ENCODE measurements at regions not wholly inside any gene's neighbourhood (a gene's known extent, or its start where the extent isn't known, plus 50 kb on each side); places are given as distances from the start of the nearest gene placed in this dataset.

GRCh38 chr5:152673601-152674000, 268.5 kb upstream of the NMUR2 start:
- no peak for TF ChIP-seq CTCF (IDR thresholded peaks at IDR 0.05)
- no CpG with 5 or more reads among the region's 1 CpG for WGBS (ENCODE audit: insufficient coverage)
- no peaks in the 10 kb centered on the region for H3K36me3 Mint-ChIP-seq
- H3K4me3 ChIP-seq (replicated peaks in 1 of 3; ENCODE audit: low read depth in 2 of 3, low read length in 3 of 3), result no peak overlapping the region
- no peaks in the 10 kb centered on the region for H3K79me2 ChIP-seq (ENCODE audit: insufficient read depth, low read length)
- no peaks in the 10 kb centered on the region for H3K27me3 ChIP-seq (ENCODE audit: control insufficient read depth in 2 of 2, insufficient read depth in 2 of 2, low read length in 2 of 2)
- no peak overlapping the region for H3K27ac ChIP-seq (ENCODE audit: low read depth in 1 of 2, low read length in 2 of 2)
- no peaks in the 10 kb centered on the region for H3K36me3 ChIP-seq (replicated peaks in 1 of 2; ENCODE audit: control insufficient read depth in 1 of 2, insufficient read depth in 2 of 2, low read length in 2 of 2)
- DNase-seq, result no peak
- H3K4me1 ChIP-seq (ENCODE audit: control insufficient read depth in 1 of 2, insufficient read depth in 2 of 2, low read length in 2 of 2), result no peaks in the 10 kb centered on the region
- H3K27me3 Mint-ChIP-seq (ENCODE audit: low read depth in 3 of 3), result no peaks in the 10 kb centered on the region
- no peak overlapping the region for H3K9ac ChIP-seq (ENCODE audit: insufficient read depth, low read length, poor library complexity, severe bottlenecking)
- H3K4me2 ChIP-seq (replicated peaks; ENCODE audit: extremely low read depth, low read length, poor library complexity, severe bottlenecking), result no peak overlapping the region
- no peaks in the 10 kb centered on the region for H4K20me1 ChIP-seq (ENCODE audit: insufficient read depth, low read length)
- peaks cover 0 to 7% (median 2%) of the 10 kb centered on the region in 7 donors for H3K9me3 Mint-ChIP-seq
- intact Hi-C loops (cut with micrococcal nuclease), result no loop called here
- H3K4me1 Mint-ChIP-seq, result no peaks in the 10 kb centered on the region
- no peak overlapping the region for H3K4me3 Mint-ChIP-seq
- no peak overlapping the region for H2AFZ ChIP-seq (ENCODE audit: insufficient read depth, low read depth, low read length, poor library complexity, severe bottlenecking)
- H3K9me3 ChIP-seq (replicated peaks in 1 of 2; ENCODE audit: control insufficient read depth in 1 of 2, insufficient read depth in 1 of 2, low read length in 2 of 2), result peaks cover 0 to 3% of the 10 kb centered on the region in 2 donors
- no peak overlapping the region for H3K27ac Mint-ChIP-seq

GRCh38 chr5:152674403-152674802, 269.3 kb upstream of the NMUR2 start:
- Histone ChIP-seq H3K9ac (ENCODE audit: insufficient read depth, low read length, poor library complexity, severe bottlenecking) (no peak overlapping the region), H3K4me1 (ENCODE audit: control insufficient read depth in 1 of 2, insufficient read depth in 2 of 2, low read length in 2 of 2) (no peaks in the 10 kb centered on the region), H3K36me3 (replicated peaks in 1 of 2; ENCODE audit: control insufficient read depth in 1 of 2, insufficient read depth in 2 of 2, low read length in 2 of 2) (no peaks in the 10 kb centered on the region), H3K4me3 (replicated peaks in 1 of 3; ENCODE audit: low read depth in 2 of 3, low read length in 3 of 3) (no peak overlapping the region), H4K20me1 (ENCODE audit: insufficient read depth, low read length) (no peaks in the 10 kb centered on the region), H3K9me3 (replicated peaks in 1 of 2; ENCODE audit: control insufficient read depth in 1 of 2, insufficient read depth in 1 of 2, low read length in 2 of 2) (peaks cover 0 to 3% of the 10 kb centered on the region in 2 donors), H3K79me2 (ENCODE audit: insufficient read depth, low read length) (no peaks in the 10 kb centered on the region), H2AFZ (ENCODE audit: insufficient read depth, low read depth, low read length, poor library complexity, severe bottlenecking) (no peak overlapping the region), H3K27ac (ENCODE audit: low read depth in 1 of 2, low read length in 2 of 2) (no peak overlapping the region), H3K4me2 (replicated peaks; ENCODE audit: extremely low read depth, low read length, poor library complexity, severe bottlenecking) (no peak overlapping the region), H3K27me3 (ENCODE audit: control insufficient read depth in 2 of 2, insufficient read depth in 2 of 2, low read length in 2 of 2) (no peaks in the 10 kb centered on the region)
- H3K4me3 Mint-ChIP-seq, result no peak overlapping the region
- intact Hi-C loops (cut with micrococcal nuclease), result no loop called here
- H3K9me3 Mint-ChIP-seq, result peaks cover 0 to 7% (median 2%) of the 10 kb centered on the region in 7 donors
- H3K4me1 Mint-ChIP-seq, result no peaks in the 10 kb centered on the region
- TF ChIP-seq CTCF (IDR thresholded peaks at IDR 0.05), result no peak
- no peaks in the 10 kb centered on the region for H3K36me3 Mint-ChIP-seq
- DNase-seq, result no peak
- no peaks in the 10 kb centered on the region for H3K27me3 Mint-ChIP-seq (ENCODE audit: low read depth in 3 of 3)
- no peak overlapping the region for H3K27ac Mint-ChIP-seq
- WGBS (ENCODE audit: insufficient coverage), result no CpG with 5 or more reads among the region's 1 CpG
